ENCODE measurements at regions not wholly inside any gene's neighbourhood (a gene's known extent, or its start where the extent isn't known, plus 50 kb on each side); places are given as distances from the start of the nearest gene placed in this dataset.

DNA sequence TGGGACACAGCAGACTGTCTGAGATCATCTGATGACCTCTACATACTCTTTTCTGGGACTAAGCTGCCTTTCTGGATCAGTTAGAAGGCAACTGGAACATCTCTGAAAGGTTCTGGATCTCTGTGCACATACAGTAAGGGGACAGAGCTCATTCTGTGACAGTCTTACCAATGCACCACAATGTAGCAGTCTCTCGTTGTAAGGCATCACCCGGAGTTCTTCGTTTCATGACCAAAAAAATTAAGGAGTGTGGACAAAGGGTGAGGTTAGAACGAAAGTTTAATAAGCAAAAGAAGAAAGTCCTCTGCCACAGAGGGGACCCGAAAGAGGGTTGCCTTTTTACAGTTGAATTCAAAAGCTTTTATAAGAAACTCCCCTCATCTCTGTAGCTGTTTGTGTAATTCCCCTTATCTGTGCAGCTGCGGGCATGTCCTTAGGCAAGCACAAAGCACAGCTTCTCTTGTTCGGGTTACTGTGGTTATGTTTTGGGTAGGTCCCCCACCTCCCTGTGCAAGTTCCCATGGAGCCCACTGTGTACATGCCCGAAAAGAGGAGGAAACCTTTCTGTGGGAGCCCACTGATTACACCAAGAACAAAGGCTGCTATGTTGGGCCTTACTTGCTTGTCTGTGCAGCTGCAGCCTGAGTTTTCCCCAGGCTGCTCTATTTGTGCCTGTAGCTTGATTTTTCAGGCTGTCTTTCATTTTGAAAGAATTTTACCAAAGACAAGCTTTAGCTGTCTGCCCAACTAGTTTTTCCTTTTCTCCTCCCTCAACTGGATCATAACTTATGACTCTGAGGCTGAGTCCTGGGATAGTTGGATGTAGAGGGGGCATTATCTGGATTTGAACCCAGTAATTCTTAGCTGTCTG, 53.1 kb upstream of the CACNA1E start:
- DNase-seq (ENCODE audit: low read depth): no peak

Measured in stimulated activated CD8-positive, alpha-beta memory T cell treated with anti-CD3 and anti-CD28 coated beads, Interleukin-7, amount 100 ng/mL, for 24 hours (primary cell).